HG02870 (cell line): ENCODE measurements at regions not wholly inside any gene's neighbourhood (a gene's known extent, or its start where the extent isn't known, plus 50 kb on each side); places are given as distances from the start of the nearest gene placed in this dataset.

Experiments
- ATAC-seq: cut with Tn5 transposase; IDR thresholded peaks from one replicate; pipeline ENCODE4 v1.9.1; 2021; ENCODE audit warnings: mild to moderate bottlenecking, moderate library complexity; ENCODE audit not compliant: unreplicated experiment

DNA sequence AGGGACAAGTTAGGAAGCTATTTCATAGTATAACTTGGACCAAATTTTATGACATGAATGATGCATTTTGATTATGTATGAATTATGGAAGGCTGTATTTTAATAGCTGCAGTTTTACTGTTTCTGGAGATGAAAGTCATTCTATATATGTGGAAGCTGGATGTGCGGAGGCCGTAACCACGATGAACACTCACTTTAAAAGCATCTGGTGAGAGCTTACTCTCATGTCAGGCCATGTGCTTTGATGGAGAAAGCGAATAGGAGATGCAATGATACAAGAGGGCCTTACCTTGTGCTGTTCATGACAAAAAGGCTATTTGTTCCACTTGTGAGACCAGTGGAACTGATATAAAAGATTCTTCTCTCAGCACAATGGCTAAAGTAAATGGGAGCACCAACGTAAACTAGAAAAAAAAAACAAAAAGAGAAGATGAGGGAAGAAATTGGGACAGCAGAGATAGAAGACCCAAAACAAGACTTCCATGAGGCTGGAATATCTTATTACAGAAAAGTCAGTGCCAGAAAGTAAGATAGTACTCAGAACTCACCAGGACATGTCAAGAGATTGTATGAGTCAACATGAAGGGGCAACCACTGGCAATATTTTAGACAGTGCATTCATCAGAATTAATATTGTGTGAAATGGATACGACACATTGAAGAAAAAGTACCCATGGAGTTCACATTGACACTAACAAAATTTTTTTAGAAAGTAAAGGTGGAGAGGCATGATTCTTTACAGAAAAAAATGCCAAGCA is 63.3 kb upstream of the GAB1 start:
- ATAC-seq, result no peak

DNA sequence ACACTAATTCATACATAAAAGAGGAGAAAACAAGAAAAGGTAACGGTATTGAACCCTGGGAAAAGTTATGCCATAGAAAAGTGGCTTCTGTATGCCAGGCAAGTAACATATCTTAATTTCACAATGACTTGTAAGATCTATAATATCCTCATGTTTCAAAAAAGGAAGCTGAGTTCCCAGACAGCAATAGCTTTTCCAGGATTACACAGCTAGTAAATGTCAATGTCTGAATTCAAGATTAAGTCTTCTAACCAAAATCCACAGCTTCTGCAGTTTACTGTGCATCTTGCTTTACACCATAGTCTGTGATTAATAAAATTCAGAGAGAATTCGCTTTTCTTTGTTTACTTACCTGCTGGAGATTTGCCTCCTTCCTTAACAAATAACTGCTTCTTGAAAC is 55.8 kb upstream of the GAB1 start:
- ATAC-seq, result no peak

DNA sequence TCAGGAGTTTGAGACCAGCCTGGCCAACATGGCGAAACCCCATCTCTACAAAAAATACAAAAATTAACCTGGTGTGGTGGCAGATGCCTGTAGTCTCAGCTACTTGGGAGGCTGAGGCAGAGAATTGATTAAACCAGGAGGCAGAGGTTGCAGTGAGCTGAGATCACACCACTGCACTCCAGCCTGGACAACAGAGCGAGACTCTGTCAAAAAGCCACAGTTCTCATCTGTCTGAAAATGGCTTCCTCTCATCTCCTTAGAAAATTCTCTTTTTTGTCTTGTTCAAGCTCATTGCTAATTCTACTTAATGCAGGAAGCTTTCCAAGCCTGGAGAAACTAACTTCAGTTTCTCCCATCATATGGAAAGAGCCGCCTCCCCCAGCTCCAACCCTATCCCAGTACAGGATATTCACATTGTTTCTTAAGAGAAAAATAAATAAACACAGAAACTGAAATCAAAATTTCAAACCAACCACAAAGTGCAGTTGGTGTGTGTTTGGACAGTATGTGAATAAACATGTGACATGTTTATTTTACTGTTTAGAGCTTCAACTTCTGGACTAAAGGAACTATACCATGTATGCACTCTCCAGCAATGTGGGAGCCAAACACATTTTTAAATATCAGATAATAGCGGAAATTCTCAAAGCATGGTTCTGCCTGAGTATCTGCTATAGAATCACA is 55.0 kb upstream of the GAB1 start:
- ATAC-seq, result peak; percentile 40

DNA sequence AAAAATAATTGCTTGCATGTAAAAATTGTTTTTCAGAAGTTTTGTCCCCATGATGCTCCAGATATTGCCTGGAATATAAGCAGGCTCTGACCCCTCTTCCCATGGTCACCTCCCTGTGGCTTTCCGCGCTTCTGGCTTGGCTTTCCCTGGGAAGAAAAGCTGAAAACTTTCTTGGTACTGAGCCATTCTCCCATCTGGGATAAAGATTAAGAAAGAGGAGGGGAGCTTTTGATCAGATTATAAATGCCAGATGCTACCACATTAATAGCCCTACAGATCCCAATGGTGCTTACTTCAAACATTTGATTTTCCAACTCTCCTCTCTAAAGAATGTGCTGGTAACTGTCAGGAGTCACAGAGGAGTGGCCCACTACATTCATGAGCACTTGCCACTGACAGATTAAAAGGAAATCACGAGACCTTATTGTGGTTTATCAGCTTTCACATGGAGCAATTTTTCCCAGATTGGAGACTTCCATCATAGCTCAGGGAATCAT is 54.4 kb upstream of the GAB1 start:
- ATAC-seq, result no peak

DNA sequence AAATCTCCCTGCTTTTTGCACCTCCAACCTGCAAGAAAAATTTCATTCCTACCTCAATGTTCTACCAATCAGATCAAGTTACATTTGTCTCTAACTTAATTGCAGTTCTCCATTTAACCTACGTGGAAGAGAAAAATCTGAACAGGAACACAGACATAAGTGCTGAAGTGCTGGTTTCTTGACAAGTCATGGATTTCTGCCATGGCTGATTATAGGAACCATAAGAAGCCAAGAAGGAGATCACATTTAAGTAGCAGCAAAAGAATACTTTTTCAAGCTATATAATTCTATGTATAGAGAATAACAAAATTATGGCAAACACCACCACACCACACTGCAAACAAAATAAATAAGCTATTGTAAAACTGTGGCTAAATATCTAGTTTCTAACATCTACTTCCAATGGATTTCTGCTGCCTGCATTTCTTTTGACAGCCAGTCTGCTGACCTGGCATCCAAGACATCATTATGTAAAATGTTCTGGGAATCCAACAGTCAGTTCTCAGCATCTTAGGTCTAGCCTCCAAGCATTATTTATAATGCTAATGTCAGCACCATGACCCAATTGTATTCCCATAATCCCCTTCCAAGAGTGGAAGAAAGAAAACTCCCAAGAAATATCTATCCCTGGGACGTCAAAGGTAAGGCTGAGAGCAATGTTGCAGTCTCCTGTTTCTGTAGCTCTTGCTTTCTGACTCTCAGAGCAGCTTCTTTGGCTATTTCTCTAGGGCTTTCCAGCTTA is 50.8 kb upstream of the GAB1 start:
- ATAC-seq, result no peak

DNA sequence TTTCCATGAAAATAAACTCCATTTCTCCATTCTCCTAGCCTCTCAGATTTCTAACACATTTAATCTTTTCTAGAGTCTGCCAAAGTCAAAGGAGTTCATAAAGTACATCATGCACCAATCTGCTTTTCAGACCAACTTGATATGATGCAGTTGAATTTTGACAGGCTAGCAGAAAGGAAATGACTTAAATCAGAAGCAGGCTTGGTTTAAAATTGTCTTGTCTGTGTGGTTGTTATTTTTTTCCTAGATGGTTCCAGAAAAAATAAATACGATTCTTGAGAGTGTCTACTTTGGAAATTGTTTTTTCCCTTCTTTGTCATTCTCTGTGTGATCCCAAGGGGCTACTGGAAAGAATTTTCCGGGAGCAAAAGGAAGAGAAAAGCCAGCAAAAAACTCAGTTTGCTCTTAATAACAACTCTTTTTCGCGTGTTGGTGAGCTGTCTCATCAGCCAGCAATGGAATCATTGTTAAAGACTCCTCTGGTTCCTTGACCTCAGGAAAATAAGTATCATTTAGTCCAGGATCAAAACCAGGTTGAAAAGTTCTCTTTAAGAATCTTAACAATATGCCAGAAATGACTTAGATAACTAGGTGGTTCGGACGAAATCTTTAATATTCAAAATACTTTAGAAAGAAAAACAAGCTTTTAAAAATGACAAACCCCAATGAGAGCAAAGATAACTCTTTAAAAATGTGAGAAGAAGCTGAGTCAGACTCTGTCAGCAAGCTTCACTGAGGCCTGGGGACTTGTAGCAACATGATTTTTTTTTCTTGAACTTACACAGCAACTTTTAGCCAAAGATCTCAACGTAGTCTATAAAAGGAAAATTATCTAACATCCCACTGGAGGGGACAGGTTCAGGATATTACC is 49.7 kb upstream of the GAB1 start:
- ATAC-seq, result no peak
